GM12865 (cell line): ENCODE measurements at regions not wholly inside any gene's neighbourhood (a gene's known extent, or its start where the extent isn't known, plus 50 kb on each side); places are given as distances from the start of the nearest gene placed in this dataset.

Source experiments
- DNase-seq: peaks from one replicate; pipeline ENCODE4 v3.0.0; 2010; ENCODE audit warnings: low read depth
- H3K4me3 ChIP-seq: 2 replicates; pipeline ENCODE4 v1.5.1; 2011; ENCODE audit warnings: mild to moderate bottlenecking, low read depth, low read length, control low read depth
- CTCF ChIP-seq: IDR thresholded peaks from 2 replicates; pipeline ENCODE4 v1.5.1; 2011; ENCODE audit warnings: low read length, control low read depth, low read depth, inconsistent platforms; ENCODE audit not compliant: insufficient read depth; ENCODE audit errors: missing control alignments

DNA sequence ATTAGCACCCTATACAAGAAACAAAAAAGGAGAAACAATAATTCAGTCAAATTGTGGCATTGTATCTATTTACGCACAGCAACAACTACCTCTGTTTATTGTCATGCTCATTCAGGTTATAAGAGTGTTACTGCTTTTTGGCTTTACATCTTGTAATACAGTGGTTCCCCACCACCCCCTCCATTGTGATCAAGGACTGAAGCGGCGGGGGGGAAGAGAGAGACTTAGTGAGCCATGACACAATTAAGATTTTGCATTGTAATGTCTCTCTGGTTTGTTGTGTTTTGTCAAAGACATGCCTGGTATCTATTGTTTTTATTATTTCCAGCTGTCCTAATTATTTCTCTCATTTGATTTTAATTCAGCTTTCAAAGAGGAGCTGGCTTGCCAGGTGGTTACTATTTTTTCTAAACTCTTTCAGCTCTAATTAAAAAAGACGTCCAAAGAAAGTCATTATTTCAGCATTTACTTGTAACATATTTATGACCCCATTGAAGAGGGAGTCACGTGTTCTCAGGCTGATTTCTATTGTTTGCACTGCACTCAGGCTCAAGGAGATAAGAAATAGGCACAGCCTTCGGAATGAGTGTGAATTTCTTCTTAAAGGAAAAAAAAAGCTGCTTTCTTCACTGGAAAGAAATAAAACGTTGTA, 234.4 kb upstream of the TBL1XR1 start:
- H3K4me3 ChIP-seq, result no peak overlapping the region
- DNase-seq, result no peak
- no peak for TF ChIP-seq CTCF

DNA sequence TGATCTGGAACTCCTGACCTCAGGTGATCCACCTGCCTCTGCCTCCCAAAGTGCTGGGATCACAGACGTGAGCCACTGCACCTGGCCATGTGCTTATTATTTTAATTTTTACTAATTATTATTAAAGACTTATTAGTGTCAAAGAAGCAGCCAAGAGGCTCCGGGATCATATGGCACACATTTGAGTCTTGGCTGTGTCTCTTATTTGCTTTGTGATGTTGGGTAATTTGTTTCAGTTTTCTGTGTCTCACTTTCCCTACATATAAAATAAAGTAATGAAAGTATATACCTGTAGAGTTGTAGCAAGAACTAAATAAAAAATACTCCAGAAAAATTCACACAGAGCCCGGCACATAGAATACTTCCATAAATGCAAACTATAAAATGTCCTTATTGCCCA, 238.0 kb upstream of the TBL1XR1 start:
- no peak for TF ChIP-seq CTCF
- no peak overlapping the region for H3K4me3 ChIP-seq

DNA sequence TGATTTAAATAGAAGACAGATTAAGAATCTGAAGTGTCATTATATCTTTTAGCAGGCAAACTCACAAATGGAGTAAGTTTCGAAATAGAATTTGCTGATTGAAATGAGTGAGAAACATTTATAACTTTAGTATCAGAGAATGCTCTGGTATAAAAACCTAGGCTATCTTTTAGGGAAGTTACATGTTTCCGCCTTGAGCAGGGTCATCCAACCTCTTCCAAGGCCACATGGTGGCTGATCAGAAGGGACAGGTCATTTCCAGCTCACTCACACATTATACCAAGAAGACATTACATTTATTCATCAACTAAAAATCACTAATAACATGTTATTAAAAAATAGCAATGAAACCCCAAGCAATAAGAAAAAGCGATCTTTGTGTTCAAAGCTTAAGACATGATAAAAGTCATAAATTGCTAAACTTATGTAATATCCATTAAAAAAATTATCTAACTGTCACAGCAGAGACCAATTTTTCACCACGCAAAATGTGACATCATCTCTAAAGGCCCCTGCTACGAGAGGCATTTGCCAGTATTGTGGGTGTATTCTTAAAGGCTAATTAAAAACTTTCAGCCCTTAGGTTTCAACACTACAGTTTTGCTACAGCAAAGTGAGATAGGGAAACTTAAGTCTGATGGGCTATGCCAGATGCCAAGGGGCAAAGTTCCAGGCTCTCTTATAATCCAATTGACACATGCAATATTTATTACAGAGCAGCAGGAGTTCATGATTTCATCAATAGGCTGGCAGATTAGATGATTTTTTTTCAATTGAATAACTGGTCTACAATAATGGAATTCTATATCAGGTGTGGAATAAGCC, 240.4 kb upstream of the TBL1XR1 start:
- no peak for DNase-seq
- no peak for TF ChIP-seq CTCF
- H3K4me3 ChIP-seq, result no peak overlapping the region

More for the DNA sequence above, 238.0 kb upstream of the TBL1XR1 start:
- no peak for DNase-seq

DNA sequence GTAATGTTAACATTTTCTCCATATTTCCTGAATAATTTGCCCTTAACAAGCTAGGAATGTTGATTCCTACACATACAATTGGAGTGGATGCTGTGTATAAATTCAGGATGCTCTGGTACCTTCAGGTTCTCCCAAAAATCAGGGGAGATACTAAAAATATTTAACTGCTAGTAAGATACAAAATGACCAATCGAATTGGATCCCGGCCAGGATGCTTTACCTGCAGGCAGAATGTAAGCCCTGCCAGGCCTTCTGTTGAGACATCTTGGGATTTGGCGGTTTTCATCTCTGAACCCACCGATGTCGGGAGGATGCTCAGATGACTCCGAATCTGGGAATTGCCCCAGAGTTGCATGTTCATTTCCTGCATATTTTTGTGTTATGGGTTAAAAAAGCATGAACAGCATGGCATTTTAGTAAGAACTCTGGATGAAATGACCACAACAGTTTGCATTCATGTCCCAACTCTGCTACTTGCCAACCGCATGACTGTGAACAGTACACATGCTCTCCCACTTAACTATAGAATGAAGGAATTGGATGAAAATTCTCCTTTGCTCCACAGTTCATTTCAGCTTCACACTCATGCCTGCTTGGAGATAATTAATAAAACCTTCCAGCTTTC, 241.4 kb upstream of the TBL1XR1 start:
- DNase-seq, result no peak
- no peak overlapping the region for H3K4me3 ChIP-seq
- TF ChIP-seq CTCF, result no peak

GRCh38 chr3:177439694-177440269, 242.5 kb upstream of the TBL1XR1 start:
- TF ChIP-seq CTCF, result no peak
- H3K4me3 ChIP-seq, result no peak overlapping the region
- DNase-seq, result no peak

DNA sequence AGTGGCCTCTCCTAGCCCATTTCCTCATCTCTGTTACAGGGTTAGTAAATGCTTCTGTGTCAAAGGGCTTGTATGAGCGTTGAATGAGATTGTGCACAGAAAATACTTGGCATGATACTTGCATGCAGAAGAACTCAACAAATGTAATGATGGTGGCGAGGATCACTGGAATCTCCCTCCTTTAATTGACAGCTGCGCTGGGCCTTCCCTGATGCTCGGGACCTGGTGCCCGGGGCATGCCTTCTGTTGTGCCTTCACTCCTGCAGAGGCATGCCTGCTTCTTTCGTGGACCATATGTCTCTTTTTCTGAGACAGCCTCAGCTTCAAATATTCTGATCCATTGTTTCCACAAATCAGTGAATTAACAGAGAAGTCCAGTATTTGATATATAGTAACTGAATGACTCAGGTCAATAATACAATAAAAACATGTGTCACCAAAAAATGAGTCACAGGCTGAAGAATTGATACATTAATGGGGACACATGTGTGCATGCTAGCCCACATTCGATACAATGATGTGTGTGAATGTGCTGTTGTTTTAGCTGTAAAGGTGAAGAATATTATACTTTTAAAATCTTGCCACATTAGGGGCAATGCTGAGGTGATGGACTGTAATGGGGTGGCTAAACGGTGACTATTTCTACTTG, 243.3 kb upstream of the TBL1XR1 start:
- H3K4me3 ChIP-seq, result no peak overlapping the region
- TF ChIP-seq CTCF, result no peak
- no peak for DNase-seq
